Activated CD4-positive, alpha-beta T cell treated with anti-CD3 and anti-CD28 coated beads for 36 hours (primary cell): ENCODE measurements at regions not wholly inside any gene's neighbourhood (a gene's known extent, or its start where the extent isn't known, plus 50 kb on each side); places are given as distances from the start of the nearest gene placed in this dataset.

Experiments used
- ATAC-seq: fragments of 200-7000 bp; cut with Tn5 transposase; one replicate; pipeline ENCODE4 v1.10.0; 2021; ENCODE audit warnings: mild to moderate bottlenecking, moderate library complexity
- CTCF ChIA-PET: fragments of 350-600 bp; sonication (Branson Sonifier 250); formaldehyde crosslinking; loops from one replicate; lab custom pipeline; 2021; ENCODE audit warnings: antibody characterized with exemption; lab: Charles Lee
- POLR2A ChIA-PET: fragments of 350-600 bp; sonication (Branson Sonifier 250); formaldehyde crosslinking; loops from one replicate; lab custom pipeline; 2021; ENCODE audit warnings: antibody characterized with exemption, inconsistent platforms; lab: Charles Lee
- DNase-seq: peaks from one replicate; pipeline ENCODE4 v3.0.0-alpha.2; 2020
- H3K27ac Mint-ChIP-seq: one replicate; pipeline ENCODE4 v1.8.0; 2021; ENCODE audit warnings: mixed read lengths
- H3K27me3 Mint-ChIP-seq: one replicate; pipeline ENCODE4 v1.8.0; 2021; ENCODE audit warnings: mixed read lengths
- H3K36me3 Mint-ChIP-seq: one replicate; pipeline ENCODE4 v1.8.0; 2021; ENCODE audit warnings: low read depth, mixed read lengths
- H3K4me1 Mint-ChIP-seq: one replicate; pipeline ENCODE4 v1.8.0; 2021; ENCODE audit warnings: mixed read lengths
- H3K4me3 Mint-ChIP-seq: one replicate; pipeline ENCODE4 v1.8.0; 2021; ENCODE audit warnings: mild to moderate bottlenecking, moderate library complexity, mixed read lengths
- H3K9me3 Mint-ChIP-seq: one replicate; pipeline ENCODE4 v1.8.0; 2021; ENCODE audit warnings: low read depth, mixed read lengths
- intact Hi-C, 2 experiments: fragments of 100-400 bp; cut with DNase I in 1 of 2; cut with micrococcal nuclease in 1 of 2; formaldehyde crosslinking; loops; one replicate each; pipeline versions ENCODE4 v1.14.2 to v1.15.1; 2022 to 2024; cut with DNase I, micrococcal nuclease

DNA sequence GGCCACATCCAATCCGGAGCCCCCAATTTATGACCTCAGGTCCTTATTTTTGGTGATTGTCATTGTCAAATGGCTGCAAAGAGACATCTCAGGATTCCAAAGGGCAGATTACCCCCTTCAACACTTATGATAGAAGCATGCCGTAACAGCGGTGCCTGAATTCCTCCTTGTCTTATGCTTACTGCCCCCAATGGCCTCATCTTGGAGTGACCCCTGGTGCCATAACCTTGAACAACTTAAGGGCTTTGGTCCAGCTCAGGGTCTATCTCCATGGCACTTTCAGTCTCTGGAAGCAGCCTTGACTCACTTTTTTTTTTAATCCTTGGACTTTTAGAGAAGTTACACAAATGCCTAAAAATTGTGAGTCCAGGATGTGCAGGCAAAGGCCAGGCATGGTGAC is 171.6 kb upstream of the ZNF507 start:
- POLR2A ChIA-PET = no interaction called here
- H3K9me3 Mint-ChIP-seq = no peaks in the 10 kb centered on the region
- H3K27me3 Mint-ChIP-seq = peaks cover 4% of the 10 kb centered on the region
- intact Hi-C loops = no loop called here
- ATAC-seq (no peak), DNase-seq (no peak)
- no peak overlapping the region for H3K27ac Mint-ChIP-seq
- CTCF ChIA-PET = interaction anchor here (0.7 kb wide), 1 partner anchor 1024 kb away, joined by 3 read pairs; no protein-coding TSS in a partner anchor
- no peak overlapping the region for H3K4me3 Mint-ChIP-seq
- H3K4me1 Mint-ChIP-seq = no peaks in the 10 kb centered on the region
- H3K36me3 Mint-ChIP-seq = no peaks in the 10 kb centered on the region

DNA sequence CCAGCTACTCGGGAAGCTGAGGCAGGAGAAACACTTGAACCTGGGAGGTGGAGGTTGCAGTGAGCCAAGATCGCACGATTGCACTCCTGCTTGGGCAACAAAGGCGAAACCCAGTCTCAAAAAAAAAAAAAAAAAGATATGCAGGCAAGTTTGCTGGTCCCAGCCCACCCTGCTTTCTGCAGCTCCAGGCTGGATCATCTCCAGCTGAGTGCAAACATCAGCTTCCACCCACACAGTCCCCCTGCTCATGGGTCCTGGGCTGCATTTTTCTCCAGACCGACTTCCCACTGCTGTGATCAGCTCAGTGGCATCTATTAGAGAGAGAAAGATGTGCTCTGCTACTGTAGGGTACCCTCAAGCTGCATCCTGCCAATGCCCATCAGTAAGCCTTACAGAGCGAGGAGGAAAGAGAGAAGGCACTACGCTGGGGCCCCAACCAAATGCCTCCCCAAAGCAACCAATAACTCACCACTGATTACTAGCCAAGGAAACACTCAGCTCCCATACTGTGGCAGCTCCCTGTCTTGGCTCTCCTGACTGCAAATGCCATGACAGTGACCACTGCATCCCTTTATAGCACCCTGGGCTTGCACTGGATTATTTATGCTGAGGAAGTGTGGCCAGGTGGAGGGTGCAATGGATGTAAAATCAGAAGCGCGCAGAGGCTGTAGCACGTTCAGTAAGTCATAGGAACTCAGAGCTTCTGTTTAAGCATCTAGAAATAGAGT is 170.9 kb upstream of the ZNF507 start:
- H3K9me3 Mint-ChIP-seq = no peaks in the 10 kb centered on the region
- ATAC-seq (no peak), DNase-seq (no peak)
- H3K27ac Mint-ChIP-seq = no peak overlapping the region
- CTCF ChIA-PET = no interaction called here
- no peak overlapping the region for H3K4me3 Mint-ChIP-seq
- intact Hi-C loops = no loop called here
- H3K36me3 Mint-ChIP-seq = no peaks in the 10 kb centered on the region
- H3K27me3 Mint-ChIP-seq = peaks cover 4% of the 10 kb centered on the region
- no peaks in the 10 kb centered on the region for H3K4me1 Mint-ChIP-seq
- POLR2A ChIA-PET = no interaction called here

DNA sequence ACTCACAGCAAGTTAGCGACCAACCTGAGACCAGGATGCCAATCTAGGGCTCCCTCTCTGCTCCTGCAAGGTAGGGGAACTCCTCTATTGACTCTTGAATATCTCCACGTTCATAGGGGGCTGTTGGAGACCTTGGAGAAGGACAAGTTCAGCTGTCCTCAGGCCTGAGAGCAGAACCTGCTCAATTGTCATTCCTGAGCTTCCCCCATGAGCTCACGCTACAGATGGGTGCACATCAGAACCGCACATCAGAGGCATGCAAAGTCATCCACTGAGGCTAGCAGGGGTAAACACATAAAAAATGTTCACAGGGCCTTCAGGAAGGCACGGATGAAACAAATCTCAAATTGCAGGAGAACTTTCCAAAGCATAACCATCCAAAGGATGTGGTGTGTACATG is 168.8 kb upstream of the ZNF507 start:
- H3K9me3 Mint-ChIP-seq = no peaks in the 10 kb centered on the region
- no peak for DNase-seq
- intact Hi-C loops = no loop called here
- no peak overlapping the region for H3K27ac Mint-ChIP-seq
- no peaks in the 10 kb centered on the region for H3K4me1 Mint-ChIP-seq
- no peak overlapping the region for H3K4me3 Mint-ChIP-seq
- peaks cover 4% of the 10 kb centered on the region for H3K27me3 Mint-ChIP-seq
- no peak for ATAC-seq
- CTCF ChIA-PET = no interaction called here
- POLR2A ChIA-PET = no interaction called here
- no peaks in the 10 kb centered on the region for H3K36me3 Mint-ChIP-seq

DNA sequence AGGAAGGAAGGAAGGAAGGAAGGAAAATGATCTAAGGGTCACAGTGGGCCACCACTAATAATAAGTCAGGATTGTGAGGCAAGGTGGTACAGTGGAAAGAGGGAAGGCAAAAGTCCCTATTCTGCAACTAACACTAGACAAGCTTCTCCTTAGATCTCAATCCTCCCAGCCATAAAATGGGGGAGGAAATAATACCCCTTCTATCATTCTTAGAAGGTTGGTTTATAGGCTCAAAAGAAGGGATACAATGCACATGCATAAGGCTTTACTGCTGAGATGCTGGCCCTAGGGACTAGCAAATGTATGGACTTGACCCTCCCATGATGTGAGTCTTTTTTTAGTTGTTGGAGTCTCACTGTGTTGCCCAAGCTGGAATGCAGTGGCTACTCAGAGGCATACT is 167.7 kb upstream of the ZNF507 start:
- H3K4me1 Mint-ChIP-seq = no peaks in the 10 kb centered on the region
- POLR2A ChIA-PET = no interaction called here
- no peak overlapping the region for H3K27ac Mint-ChIP-seq
- DNase-seq = no peak
- no peak overlapping the region for H3K4me3 Mint-ChIP-seq
- peaks cover 4% of the 10 kb centered on the region for H3K27me3 Mint-ChIP-seq
- CTCF ChIA-PET = no interaction called here
- H3K9me3 Mint-ChIP-seq = no peaks in the 10 kb centered on the region
- intact Hi-C loops = no loop called here
- H3K36me3 Mint-ChIP-seq = no peaks in the 10 kb centered on the region
- ATAC-seq = no peak

DNA sequence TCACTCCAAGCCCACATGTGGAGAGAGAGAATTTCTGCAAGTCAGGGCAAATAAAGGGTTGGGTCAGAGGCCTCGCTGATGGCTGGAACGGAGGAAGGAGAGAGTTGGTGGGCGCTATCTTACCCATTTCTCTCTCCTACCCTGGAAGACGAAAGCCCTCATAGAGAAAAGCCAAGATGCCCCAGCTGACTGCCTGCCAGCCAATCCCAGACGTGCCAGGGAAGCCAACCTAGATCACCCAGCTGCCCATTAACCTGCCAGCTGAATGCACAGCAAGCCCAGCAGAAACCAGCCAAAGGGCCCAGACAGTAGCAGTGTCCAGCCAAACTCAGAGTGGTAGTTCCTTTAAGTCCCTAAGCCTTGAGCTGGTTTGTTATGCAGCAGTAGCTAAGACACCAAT is 167.0 kb upstream of the ZNF507 start:
- Mint-ChIP-seq H3K27ac (no peak overlapping the region), H3K4me3 (no peak overlapping the region), H3K4me1 (no peaks in the 10 kb centered on the region), H3K27me3 (peaks cover 4% of the 10 kb centered on the region), H3K9me3 (no peaks in the 10 kb centered on the region), H3K36me3 (no peaks in the 10 kb centered on the region)
- intact Hi-C loops = no loop called here
- ChIA-PET CTCF (interaction anchor here (0.6 kb wide), 1 partner anchor 19 kb away, joined by 3 read pairs; no protein-coding TSS in a partner anchor), POLR2A (no interaction called here)
- DNase-seq (no peak), ATAC-seq (no peak)

DNA sequence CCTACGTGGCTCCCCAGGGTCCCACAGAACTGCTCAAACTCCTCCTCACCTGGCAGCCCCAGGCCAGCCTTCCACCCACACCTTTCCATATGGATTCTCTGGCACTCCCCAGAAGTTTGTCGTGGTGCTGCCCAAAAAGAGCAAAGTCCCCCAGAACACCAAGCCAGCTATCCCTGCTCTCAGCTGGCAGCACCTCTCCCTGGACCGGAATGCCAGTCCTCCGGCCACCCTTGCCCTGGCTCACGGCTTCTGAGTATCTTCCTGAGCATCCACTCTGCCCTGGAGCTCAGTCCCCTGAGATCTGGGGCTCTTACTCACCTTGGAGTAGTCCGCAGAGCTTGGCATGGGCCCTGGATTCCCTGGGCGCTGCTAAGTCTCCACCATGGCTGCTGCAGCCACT is 166.5 kb upstream of the ZNF507 start:
- ChIA-PET CTCF (interaction anchor here (0.6 to 0.8 kb wide), 2 partner anchors 19 to 1496 kb away, joined by 3 read pairs; no protein-coding TSS in a partner anchor), POLR2A (no interaction called here)
- intact Hi-C loops = no loop called here
- no peaks in the 10 kb centered on the region for H3K9me3 Mint-ChIP-seq
- ATAC-seq = no peak
- H3K36me3 Mint-ChIP-seq = no peaks in the 10 kb centered on the region
- no peaks in the 10 kb centered on the region for H3K4me1 Mint-ChIP-seq
- H3K27me3 Mint-ChIP-seq = peaks cover 4% of the 10 kb centered on the region
- H3K27ac Mint-ChIP-seq = no peak overlapping the region
- H3K4me3 Mint-ChIP-seq = no peak overlapping the region
- no peak for DNase-seq

DNA sequence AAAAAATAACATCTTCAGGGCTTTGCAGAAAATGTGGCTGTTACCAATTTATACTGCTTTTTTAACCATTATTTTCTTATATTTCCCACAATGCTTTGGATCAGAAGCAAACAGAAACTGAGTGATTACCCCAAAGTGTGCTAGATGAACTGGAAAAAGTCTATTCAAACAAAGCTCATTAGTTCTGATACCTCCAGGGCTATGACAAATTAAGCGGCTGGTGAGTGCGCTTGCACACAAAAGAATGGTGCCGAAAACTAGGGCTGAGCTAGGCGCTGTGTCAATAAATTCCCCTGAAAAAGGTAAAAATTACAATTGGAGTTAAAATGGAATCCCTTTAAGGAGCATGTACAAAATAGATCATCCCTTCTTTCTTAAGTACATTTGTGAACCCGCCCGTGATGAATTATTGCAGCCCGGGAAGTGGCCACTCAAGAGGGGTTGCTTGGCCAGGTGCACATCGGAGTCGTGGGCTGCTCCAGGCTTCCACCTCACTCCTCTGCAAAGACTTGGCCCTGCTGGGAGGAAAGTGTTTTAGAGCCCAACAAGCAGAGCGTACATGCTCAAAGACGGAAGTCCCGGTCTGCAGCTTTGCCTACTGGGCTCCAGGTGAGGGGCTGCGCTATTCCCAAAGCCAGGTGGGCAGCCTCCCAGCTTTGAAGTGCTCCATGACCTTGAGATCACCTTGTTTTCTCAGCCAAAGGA is 164.0 kb upstream of the ZNF507 start:
- Mint-ChIP-seq H3K27me3 (peaks cover 4% of the 10 kb centered on the region), H3K36me3 (no peaks in the 10 kb centered on the region), H3K4me3 (no peak overlapping the region), H3K9me3 (peaks cover 4% of the 10 kb centered on the region), H3K4me1 (no peaks in the 10 kb centered on the region), H3K27ac (no peak overlapping the region)
- ATAC-seq (no peak), DNase-seq (no peak)
- intact Hi-C loops = no loop called here
- CTCF ChIA-PET = no interaction called here
- POLR2A ChIA-PET = no interaction called here

DNA sequence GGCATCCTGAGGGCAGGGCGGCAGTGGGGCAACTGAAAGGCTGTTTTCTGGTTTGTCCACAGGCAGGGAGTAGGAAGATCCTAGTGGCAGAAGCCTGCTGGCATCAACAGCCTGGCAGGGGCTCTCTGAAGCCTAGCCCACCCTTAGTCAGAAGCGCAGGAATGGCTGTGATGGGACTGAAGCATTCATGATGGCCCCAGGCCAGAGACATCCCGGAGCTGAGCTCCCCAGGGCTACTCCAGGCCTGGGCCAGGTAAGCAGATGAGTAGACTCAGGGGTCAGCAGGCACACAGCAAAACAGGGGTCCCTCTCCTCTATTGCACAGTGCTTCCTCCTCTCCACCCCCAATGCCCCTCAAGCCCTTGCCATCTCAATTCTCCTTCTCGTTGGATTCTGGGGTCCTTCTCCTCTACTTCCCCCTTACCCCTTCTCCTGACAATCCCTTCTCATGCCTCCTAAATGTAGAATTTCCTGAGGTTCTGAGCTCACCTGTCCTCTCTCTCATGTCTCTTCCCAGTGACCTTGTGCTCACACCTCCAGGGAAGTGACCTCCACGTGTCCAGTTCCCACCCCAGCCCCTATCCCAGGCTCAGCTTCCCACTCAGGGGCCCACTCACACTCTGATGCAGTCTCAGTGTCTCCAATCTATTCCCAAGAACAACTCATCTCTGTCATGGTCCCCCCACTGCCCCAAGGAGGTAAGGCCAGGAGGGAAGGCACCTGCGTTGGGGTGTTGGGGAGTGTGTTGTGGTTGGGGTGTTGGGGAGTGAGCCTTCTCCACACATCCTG is 158.7 kb upstream of the ZNF507 start:
- no peaks in the 10 kb centered on the region for H3K27me3 Mint-ChIP-seq
- ATAC-seq (no peak), DNase-seq (no peak)
- no peak overlapping the region for H3K27ac Mint-ChIP-seq
- ChIA-PET POLR2A (no interaction called here), CTCF (interaction anchor here (0.6 kb wide), 1 partner anchor 663 kb away, joined by 3 read pairs; no protein-coding TSS in a partner anchor)
- no peak overlapping the region for H3K4me3 Mint-ChIP-seq
- no peaks in the 10 kb centered on the region for H3K4me1 Mint-ChIP-seq
- intact Hi-C loops = no loop called here
- H3K9me3 Mint-ChIP-seq = peaks cover 4% of the 10 kb centered on the region
- no peaks in the 10 kb centered on the region for H3K36me3 Mint-ChIP-seq

DNA sequence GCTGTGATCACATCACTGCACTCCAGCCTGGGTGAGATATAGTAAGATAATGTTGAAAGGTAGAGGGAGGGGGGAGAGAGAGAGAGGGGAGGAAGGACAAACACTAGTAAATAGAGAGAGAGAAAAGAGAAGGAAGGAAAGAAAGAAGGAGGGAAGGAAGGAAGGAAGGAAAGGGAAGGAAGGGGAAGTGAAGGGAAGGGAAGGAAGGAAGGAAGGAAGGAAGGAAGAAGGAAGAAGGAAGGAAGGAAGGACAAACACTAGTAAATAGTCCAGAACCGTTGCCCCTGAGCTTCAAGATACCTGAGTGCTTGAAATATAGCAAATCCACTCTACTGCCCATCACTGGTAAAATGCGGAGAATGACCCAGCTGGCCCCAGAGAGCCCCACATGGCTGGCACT is 156.5 kb upstream of the ZNF507 start:
- H3K27me3 Mint-ChIP-seq = peaks cover 5% of the 10 kb centered on the region
- H3K36me3 Mint-ChIP-seq = no peaks in the 10 kb centered on the region
- intact Hi-C loops = no loop called here
- no peak overlapping the region for H3K27ac Mint-ChIP-seq
- POLR2A ChIA-PET = no interaction called here
- DNase-seq (no peak), ATAC-seq (no peak)
- peaks cover 4% of the 10 kb centered on the region for H3K9me3 Mint-ChIP-seq
- no peaks in the 10 kb centered on the region for H3K4me1 Mint-ChIP-seq
- H3K4me3 Mint-ChIP-seq = no peak overlapping the region
- CTCF ChIA-PET = interaction anchor here (0.6 kb wide), 1 partner anchor 1399 kb away, joined by 4 read pairs; no protein-coding TSS in a partner anchor

DNA sequence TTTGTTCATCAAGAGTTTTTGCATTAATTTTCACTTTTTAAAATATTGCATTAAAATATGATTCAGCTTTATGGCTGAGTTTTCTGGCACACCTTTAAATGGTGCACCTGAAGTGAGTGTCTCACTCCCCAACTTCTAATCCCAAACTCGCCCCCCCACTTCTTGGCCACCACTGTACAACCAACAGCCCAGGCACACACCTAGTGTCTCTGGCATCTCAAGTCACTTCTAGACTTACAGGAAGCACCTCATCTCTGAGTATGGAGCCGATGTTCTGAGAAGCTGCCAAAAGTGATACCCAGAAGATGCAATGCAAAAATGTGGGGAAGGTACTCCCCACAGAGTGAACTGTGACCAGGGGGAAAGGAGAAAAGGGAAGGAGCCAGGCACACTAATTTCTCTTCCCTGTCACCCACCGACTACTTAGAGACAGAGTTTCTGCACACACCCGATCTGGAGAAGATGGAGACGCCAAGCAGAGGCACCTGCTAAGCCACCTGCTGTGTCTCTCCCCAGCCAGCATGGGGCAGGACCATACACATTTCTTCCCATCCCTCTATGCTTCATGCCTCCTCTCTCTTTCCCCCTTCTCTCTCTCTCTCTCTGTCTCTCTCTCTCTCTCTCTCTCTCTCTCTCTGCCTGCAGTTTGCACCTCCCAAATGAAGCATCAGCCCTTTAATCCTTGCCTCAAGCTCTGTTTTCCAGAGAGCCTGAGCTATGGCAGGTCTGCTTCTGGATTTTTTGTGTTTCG is 155.3 kb upstream of the ZNF507 start:
- no peaks in the 10 kb centered on the region for H3K4me1 Mint-ChIP-seq

DNA sequence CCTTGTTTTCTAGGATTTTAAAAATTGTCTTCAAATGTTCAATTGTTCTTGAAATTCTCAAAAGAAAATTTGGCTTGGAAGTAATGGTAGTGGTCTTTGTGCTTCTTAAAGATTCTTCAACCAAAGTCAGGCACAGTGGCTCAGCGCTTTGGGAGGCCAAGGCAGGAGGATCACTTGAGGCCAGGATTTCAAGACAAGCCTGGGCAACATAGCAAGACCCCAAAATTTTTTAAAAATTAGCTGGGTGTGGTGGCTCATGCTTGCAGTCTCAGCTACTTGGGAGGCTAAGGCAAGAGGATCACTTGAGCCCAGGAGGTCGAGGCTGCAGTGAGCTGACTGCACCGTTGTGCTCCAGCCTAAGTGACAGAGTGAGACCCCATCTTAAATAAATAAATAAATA is 153.5 kb upstream of the ZNF507 start:
- POLR2A ChIA-PET = no interaction called here
- no peak for DNase-seq
- no peak overlapping the region for H3K4me3 Mint-ChIP-seq
- H3K27ac Mint-ChIP-seq = no peak overlapping the region
- peaks cover 5% of the 10 kb centered on the region for H3K9me3 Mint-ChIP-seq
- CTCF ChIA-PET = interaction anchor here (0.6 kb wide), 1 partner anchor 302 kb away, joined by 3 read pairs; no protein-coding TSS in a partner anchor
- no peaks in the 10 kb centered on the region for H3K36me3 Mint-ChIP-seq
- peaks cover 5% of the 10 kb centered on the region for H3K27me3 Mint-ChIP-seq
- ATAC-seq = no peak
- H3K4me1 Mint-ChIP-seq = no peaks in the 10 kb centered on the region
- intact Hi-C loops = no loop called here

More for the DNA sequence above, 155.3 kb upstream of the ZNF507 start:
- ATAC-seq (no peak), DNase-seq (no peak)
- Mint-ChIP-seq H3K27me3 (peaks cover 5% of the 10 kb centered on the region), H3K9me3 (peaks cover 9% of the 10 kb centered on the region), H3K36me3 (no peaks in the 10 kb centered on the region), H3K27ac (no peak overlapping the region), H3K4me3 (no peak overlapping the region)
- CTCF ChIA-PET = interaction anchor here (0.7 kb wide), 1 partner anchor 86 kb away, joined by 3 read pairs; no protein-coding TSS in a partner anchor
- POLR2A ChIA-PET = no interaction called here
- intact Hi-C loops = no loop called here
